ENCODE measurements at regions not wholly inside any gene's neighbourhood (a gene's known extent, or its start where the extent isn't known, plus 50 kb on each side); places are given as distances from the start of the nearest gene placed in this dataset.

GRCh38 chrX:67780694-67781109 lies 236.9 kb downstream of the AR start:
- peak in 42 of 56 donors; percentile 0 to 55 (median 6) for DNase-seq

DNA sequence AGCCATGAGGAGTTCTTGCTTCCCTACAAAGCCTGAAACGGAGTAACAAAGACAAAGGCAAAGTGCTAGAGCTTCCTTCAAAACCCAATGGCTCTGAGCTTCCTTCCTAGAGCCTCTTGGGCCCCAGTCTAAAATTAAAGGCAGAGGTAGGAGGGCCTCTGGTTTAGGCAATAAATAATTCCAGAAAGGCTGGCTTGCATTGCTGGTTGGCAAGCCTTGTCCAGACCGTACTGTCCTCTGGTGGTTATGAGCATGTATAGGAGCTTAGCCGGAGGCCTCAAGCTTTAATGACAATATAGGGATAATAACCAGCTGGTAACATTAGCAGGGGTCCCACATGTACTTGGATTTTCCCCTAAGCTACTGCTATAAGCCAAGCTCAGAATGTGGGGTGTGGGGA lies 237.3 kb downstream of the AR start:
- DNase-seq = peak in 2 of 56 donors; percentile 2 to 9

GRCh38 chrX:67784712-67785111 lies 240.9 kb downstream of the AR start:
- no peak for DNase-seq

- no peak for DNase-seq
Observed at GRCh38 chrX:67787196-67787595, 243.4 kb downstream of the AR start.

GRCh38 chrX:67789536-67789935 lies 245.7 kb downstream of the AR start:
- no peak for DNase-seq
